SU-DHL-6 (cell line): ENCODE measurements at regions not wholly inside any gene's neighbourhood (a gene's known extent, or its start where the extent isn't known, plus 50 kb on each side); places are given as distances from the start of the nearest gene placed in this dataset.

Experiments
- H2AFZ ChIP-seq: fragments of 200-600 bp; sonication (generic); 2 replicates; pipeline ENCODE4 v1.6.1; 2014; ENCODE audit warnings: low read depth, mild to moderate bottlenecking, moderate library complexity, mixed read lengths, antibody characterized with exemption, low read length; ENCODE audit not compliant: severe bottlenecking
- H3F3A ChIP-seq: fragments of 200-600 bp; shearing (Covaris generic); 2 replicates; pipeline ENCODE4 v1.6.0; 2016; ENCODE audit warnings: antibody characterized with exemption, mild to moderate bottlenecking; ENCODE audit not compliant: insufficient read depth
- H3K27ac ChIP-seq: fragments of 200-600 bp; sonication (generic); 2 replicates; pipeline ENCODE4 v1.5.1; 2016; ENCODE audit warnings: low read depth, mild to moderate bottlenecking, low read length, moderate library complexity, mixed read lengths
- H3K27me3 ChIP-seq: fragments of 200-600 bp; sonication (generic), shearing (Covaris generic); 2 replicates; pipeline ENCODE4 v1.6.0; 2014; ENCODE audit warnings: mild to moderate bottlenecking, low read length
- H3K36me3 ChIP-seq: fragments of 200-600 bp; sonication (generic); 2 replicates; pipeline ENCODE4 v1.6.1; 2014; ENCODE audit warnings: mild to moderate bottlenecking, low read length, mixed read lengths
- H3K4me2 ChIP-seq: fragments of 300-600, 200-600 bp; shearing (Covaris generic), sonication (generic); 2 replicates; pipeline ENCODE4 v1.6.0; 2014; ENCODE audit warnings: low read length, low read depth, mild to moderate bottlenecking; ENCODE audit not compliant: poor library complexity, severe bottlenecking
- H3K4me3 ChIP-seq: fragments of 200-600 bp; sonication (generic); 2 replicates; pipeline ENCODE4 v1.5.1; 2014; ENCODE audit warnings: antibody characterized with exemption, low read length, mild to moderate bottlenecking, mixed read lengths; ENCODE audit not compliant: insufficient read depth, poor library complexity, severe bottlenecking
- H3K79me2 ChIP-seq: fragments of 200-600 bp; sonication (generic); 2 replicates; pipeline ENCODE4 v1.6.1; 2014; ENCODE audit warnings: mild to moderate bottlenecking, low read length, moderate library complexity; ENCODE audit not compliant: insufficient read depth
- H3K9ac ChIP-seq: fragments of 200-600 bp; sonication (generic); 2 replicates; pipeline ENCODE4 v1.7.0; 2014; ENCODE audit warnings: mild to moderate bottlenecking, low read length
- H3K9me2 ChIP-seq: fragments of 200-600 bp; sonication (generic); replicated peaks from 2 replicates; pipeline ENCODE4 v1.6.1; 2014; ENCODE audit warnings: low read length; ENCODE audit not compliant: insufficient read depth
- H3K9me3 ChIP-seq: fragments of 200-600 bp; sonication (generic); 2 replicates; pipeline ENCODE4 v1.6.1; 2014; ENCODE audit warnings: low read length, mixed read lengths; ENCODE audit not compliant: insufficient read depth
- H4K20me1 ChIP-seq: fragments of 200-600 bp; sonication (generic); 2 replicates; pipeline ENCODE4 v1.6.1; 2014; ENCODE audit warnings: low read depth, mild to moderate bottlenecking, antibody characterized with exemption, low read length, moderate library complexity, mixed read lengths
- EZH2phosphoT487 ChIP-seq: fragments of 200-600 bp; sonication (generic), shearing (Covaris generic); conservative IDR thresholded peaks from 2 replicates; pipeline ENCODE4 v1.6.1; 2018; ENCODE audit warnings: mild to moderate bottlenecking, antibody characterized with exemption, low read length, moderate library complexity, mixed read lengths
- TF ChIP-seq, protein P1 (sequence below): fragments of 200-600 bp; sonication (generic); IDR thresholded peaks from one replicate; pipeline ENCODE4 v1.5.1; 2017; ENCODE audit warnings: antibody characterized with exemption, mild to moderate bottlenecking, low read length, moderate library complexity; ENCODE audit not compliant: insufficient read depth, poor library complexity, severe bottlenecking

DNA sequence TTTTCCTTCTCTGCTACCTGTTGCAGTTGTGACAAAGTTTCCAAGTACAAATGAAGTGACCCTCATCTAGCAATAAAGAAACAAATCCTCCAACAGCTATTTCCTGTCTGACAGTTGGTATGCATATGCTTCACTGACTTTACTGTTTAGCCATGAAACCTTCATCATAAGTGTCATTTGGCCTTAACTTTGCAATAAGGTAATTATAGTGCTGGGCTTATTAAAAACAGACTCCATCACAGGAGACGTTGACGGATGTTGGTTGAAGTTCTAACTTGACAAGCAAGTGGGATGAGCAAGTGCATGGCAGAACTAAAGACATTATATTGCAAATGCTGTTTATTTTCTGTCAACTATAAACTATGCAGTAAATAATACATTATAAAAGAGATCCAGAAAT, 425.2 kb downstream of the RPS29 start:
- no peaks in the 10 kb centered on the region for H4K20me1 ChIP-seq
- no peaks in the 10 kb centered on the region for H3K79me2 ChIP-seq
- TF ChIP-seq, protein P1, sequence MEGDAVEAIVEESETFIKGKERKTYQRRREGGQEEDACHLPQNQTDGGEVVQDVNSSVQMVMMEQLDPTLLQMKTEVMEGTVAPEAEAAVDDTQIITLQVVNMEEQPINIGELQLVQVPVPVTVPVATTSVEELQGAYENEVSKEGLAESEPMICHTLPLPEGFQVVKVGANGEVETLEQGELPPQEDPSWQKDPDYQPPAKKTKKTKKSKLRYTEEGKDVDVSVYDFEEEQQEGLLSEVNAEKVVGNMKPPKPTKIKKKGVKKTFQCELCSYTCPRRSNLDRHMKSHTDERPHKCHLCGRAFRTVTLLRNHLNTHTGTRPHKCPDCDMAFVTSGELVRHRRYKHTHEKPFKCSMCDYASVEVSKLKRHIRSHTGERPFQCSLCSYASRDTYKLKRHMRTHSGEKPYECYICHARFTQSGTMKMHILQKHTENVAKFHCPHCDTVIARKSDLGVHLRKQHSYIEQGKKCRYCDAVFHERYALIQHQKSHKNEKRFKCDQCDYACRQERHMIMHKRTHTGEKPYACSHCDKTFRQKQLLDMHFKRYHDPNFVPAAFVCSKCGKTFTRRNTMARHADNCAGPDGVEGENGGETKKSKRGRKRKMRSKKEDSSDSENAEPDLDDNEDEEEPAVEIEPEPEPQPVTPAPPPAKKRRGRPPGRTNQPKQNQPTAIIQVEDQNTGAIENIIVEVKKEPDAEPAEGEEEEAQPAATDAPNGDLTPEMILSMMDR: no peak
- TF ChIP-seq EZH2phosphoT487: no peak
- no peaks in the 10 kb centered on the region for H3K9me3 ChIP-seq
- H3K4me2 ChIP-seq: no peak overlapping the region
- no peaks in the 10 kb centered on the region for H3K27me3 ChIP-seq
- H3K27ac ChIP-seq: no peak overlapping the region
- no peak overlapping the region for H3K4me3 ChIP-seq
- no peaks in the 10 kb centered on the region for H3K9me2 ChIP-seq
- no peaks in the 10 kb centered on the region for H3K36me3 ChIP-seq
- no peak overlapping the region for H3K9ac ChIP-seq
- no peaks in the 10 kb centered on the region for H3F3A ChIP-seq
- H2AFZ ChIP-seq: no peak overlapping the region

DNA sequence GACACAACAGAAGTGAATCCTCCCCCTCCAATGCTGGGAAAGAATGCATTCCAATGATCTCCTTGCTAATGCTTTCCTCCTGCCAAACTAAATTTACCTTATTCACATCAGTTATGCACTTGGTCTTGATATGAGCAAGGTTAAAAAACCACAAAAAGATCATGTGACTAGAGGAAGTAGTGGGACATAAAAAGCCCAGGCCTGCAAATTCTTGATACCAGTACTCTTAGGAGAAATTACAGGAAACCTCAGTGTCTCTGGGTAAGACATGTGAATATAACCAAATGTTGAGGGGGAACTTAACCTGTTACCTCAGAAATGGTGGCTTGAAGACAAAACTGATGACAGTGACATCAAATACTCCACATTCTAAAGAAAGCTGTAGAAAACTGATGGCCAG, 427.1 kb downstream of the RPS29 start:
- Histone ChIP-seq H3K4me2 (no peak overlapping the region), H3K36me3 (no peaks in the 10 kb centered on the region), H3K79me2 (no peaks in the 10 kb centered on the region), H3K4me3 (no peak overlapping the region), H3K9me3 (no peaks in the 10 kb centered on the region), H3K27ac (no peak overlapping the region), H2AFZ (no peak overlapping the region), H3F3A (no peaks in the 10 kb centered on the region), H3K9me2 (no peaks in the 10 kb centered on the region), H3K27me3 (no peaks in the 10 kb centered on the region), H4K20me1 (no peaks in the 10 kb centered on the region), H3K9ac (no peak overlapping the region)
- no peak for TF ChIP-seq EZH2phosphoT487
- TF ChIP-seq, protein P1: no peak

DNA sequence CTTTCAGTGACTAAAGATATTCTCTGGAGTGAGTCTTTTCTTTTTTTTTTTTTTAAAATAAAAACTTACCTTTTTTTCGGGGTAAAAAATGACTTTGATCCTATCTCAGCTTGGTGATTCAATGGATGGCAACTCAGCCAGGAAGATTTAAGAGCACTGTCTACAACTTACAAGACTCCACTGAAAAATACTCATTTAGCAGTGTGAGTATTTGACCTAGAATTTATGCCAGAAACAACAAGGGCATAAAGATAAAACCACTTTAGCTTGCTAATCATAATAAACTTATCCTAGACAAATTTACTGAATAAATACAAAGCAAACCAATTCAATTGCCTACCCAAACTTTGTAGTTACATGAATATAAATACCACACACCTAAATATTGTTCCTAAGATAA, 446.6 kb downstream of the RPS29 start:
- no peak overlapping the region for H3K4me3 ChIP-seq
- H3K27me3 ChIP-seq: no peaks in the 10 kb centered on the region
- H3K27ac ChIP-seq: no peak overlapping the region
- TF ChIP-seq EZH2phosphoT487: no peak
- TF ChIP-seq, protein P1: no peak
- H4K20me1 ChIP-seq: no peaks in the 10 kb centered on the region
- no peaks in the 10 kb centered on the region for H3F3A ChIP-seq
- no peak overlapping the region for H2AFZ ChIP-seq
- no peak overlapping the region for H3K9ac ChIP-seq
- no peaks in the 10 kb centered on the region for H3K9me3 ChIP-seq
- no peak overlapping the region for H3K4me2 ChIP-seq
- no peaks in the 10 kb centered on the region for H3K9me2 ChIP-seq
- no peaks in the 10 kb centered on the region for H3K79me2 ChIP-seq
- H3K36me3 ChIP-seq: no peaks in the 10 kb centered on the region
